MM.1S (cell line): ENCODE measurements at regions not wholly inside any gene's neighbourhood (a gene's known extent, or its start where the extent isn't known, plus 50 kb on each side); places are given as distances from the start of the nearest gene placed in this dataset.

Experiments
- DNase-seq: peaks from one replicate; pipeline ENCODE4 v3.0.0-alpha.2; 2015
- H2AFZ ChIP-seq: fragments of 300-600 bp; sonication (generic); 2 replicates; pipeline ENCODE4 v1.6.0; 2016; ENCODE audit warnings: antibody characterized with exemption, low read length
- H3F3A ChIP-seq: fragments of 300-600 bp; sonication (generic); 2 replicates; pipeline ENCODE4 v1.6.1; 2016; ENCODE audit warnings: mild to moderate bottlenecking, antibody characterized with exemption, low read length, moderate library complexity, mixed read lengths; ENCODE audit not compliant: insufficient read depth
- H3K27ac ChIP-seq: fragments of 300-600 bp; sonication (generic); 2 replicates; pipeline ENCODE4 v1.5.1; 2016; ENCODE audit warnings: mild to moderate bottlenecking, low read length
- H3K27me3 ChIP-seq: fragments of 300-600 bp; sonication (generic); replicated peaks from 2 replicates; pipeline ENCODE4 v1.6.0; 2016; ENCODE audit warnings: low read length; ENCODE audit not compliant: insufficient read depth
- H3K36me3 ChIP-seq: fragments of 300-600 bp; sonication (generic); replicated peaks from 2 replicates; pipeline ENCODE4 v1.6.1; 2016; ENCODE audit warnings: mild to moderate bottlenecking, low read length, mixed read lengths; ENCODE audit not compliant: insufficient read depth
- H3K4me1 ChIP-seq: fragments of 300-600 bp; sonication (generic); 2 replicates; pipeline ENCODE4 v1.6.1; 2016; ENCODE audit warnings: low read length, mixed read lengths
- H3K4me2 ChIP-seq: fragments of 300-600 bp; sonication (generic); 2 replicates; pipeline ENCODE4 v1.6.0; 2016; ENCODE audit warnings: low read depth, low read length
- H3K4me3 ChIP-seq: fragments of 300-600 bp; sonication (generic); 2 replicates; pipeline ENCODE4 v1.5.1; 2016; ENCODE audit warnings: low read length, mixed read lengths
- H3K79me2 ChIP-seq: fragments of 300-600 bp; sonication (generic); 2 replicates; pipeline ENCODE4 v1.6.1; 2016; ENCODE audit warnings: mixed run types, low read length, mixed read lengths
- H3K9ac ChIP-seq: fragments of 300-600 bp; sonication (generic); 2 replicates; pipeline ENCODE4 v1.6.1; 2016; ENCODE audit warnings: low read length, mixed read lengths
- H3K9me2 ChIP-seq: fragments of 300-600 bp; sonication (generic); replicated peaks from 2 replicates; pipeline ENCODE4 v1.6.1; 2016; ENCODE audit warnings: mild to moderate bottlenecking, low read length, mixed read lengths; ENCODE audit not compliant: insufficient read depth
- H3K9me3 ChIP-seq: fragments of 300-600 bp; sonication (generic); replicated peaks from 2 replicates; pipeline ENCODE4 v1.6.1; 2016; ENCODE audit warnings: mild to moderate bottlenecking, low read length, mixed read lengths; ENCODE audit not compliant: insufficient read depth
- H4K20me1 ChIP-seq: fragments of 300-600 bp; sonication (generic); 2 replicates; pipeline ENCODE4 v1.6.1; 2016; ENCODE audit warnings: mild to moderate bottlenecking, low read length, moderate library complexity, mixed read lengths; ENCODE audit not compliant: insufficient read depth
- EZH2 ChIP-seq: fragments of 300-600 bp; sonication (generic); optimal IDR thresholded peaks from 2 replicates; pipeline ENCODE3; 2017; ENCODE audit warnings: low read depth, mild to moderate bottlenecking, antibody characterized with exemption, low read length, mixed read lengths
- EZH2phosphoT487 ChIP-seq: fragments of 300-600 bp; sonication (generic); IDR thresholded peaks from 2 replicates; pipeline ENCODE4 v1.6.1; 2018; ENCODE audit warnings: antibody characterized with exemption, low read length
- TF ChIP-seq, protein P1 (sequence below): fragments of 300-600 bp; sonication (generic); IDR thresholded peaks from 2 replicates; pipeline ENCODE4 v1.5.1; 2016; ENCODE audit warnings: antibody characterized with exemption, low read length, mixed read lengths

DNA sequence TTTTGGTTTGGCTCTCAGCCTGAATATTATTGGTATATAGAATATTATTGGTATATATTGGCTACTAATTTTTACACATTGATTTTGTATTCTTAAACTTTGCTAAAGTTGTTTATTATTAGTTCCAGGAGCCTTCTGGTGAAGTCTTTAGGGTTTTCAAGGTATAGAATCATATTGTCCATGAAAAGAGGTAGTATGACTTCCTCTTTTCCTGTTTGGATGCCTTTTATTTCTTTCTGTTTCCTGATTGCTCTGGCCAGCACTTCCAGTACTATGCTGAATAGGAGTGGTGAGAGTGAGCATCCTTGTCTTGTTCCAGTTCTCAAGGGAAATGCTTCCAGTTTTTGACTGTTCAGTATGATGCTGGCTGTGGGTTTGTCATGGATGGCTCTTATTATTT lies 107.3 kb upstream of the LIPC start:
- H3K36me3 ChIP-seq = no peaks in the 10 kb centered on the region
- H2AFZ ChIP-seq = no peak overlapping the region
- no peaks in the 10 kb centered on the region for H3K27me3 ChIP-seq
- H3K79me2 ChIP-seq = no peaks in the 10 kb centered on the region
- H3K4me3 ChIP-seq = no peak overlapping the region
- H4K20me1 ChIP-seq = no peaks in the 10 kb centered on the region
- H3F3A ChIP-seq = no peaks in the 10 kb centered on the region
- DNase-seq = no peak
- H3K4me2 ChIP-seq = no peak overlapping the region
- no peaks in the 10 kb centered on the region for H3K4me1 ChIP-seq
- no peaks in the 10 kb centered on the region for H3K9me2 ChIP-seq
- no peak overlapping the region for H3K9ac ChIP-seq
- H3K9me3 ChIP-seq = no peaks in the 10 kb centered on the region
- TF ChIP-seq, protein P1, sequence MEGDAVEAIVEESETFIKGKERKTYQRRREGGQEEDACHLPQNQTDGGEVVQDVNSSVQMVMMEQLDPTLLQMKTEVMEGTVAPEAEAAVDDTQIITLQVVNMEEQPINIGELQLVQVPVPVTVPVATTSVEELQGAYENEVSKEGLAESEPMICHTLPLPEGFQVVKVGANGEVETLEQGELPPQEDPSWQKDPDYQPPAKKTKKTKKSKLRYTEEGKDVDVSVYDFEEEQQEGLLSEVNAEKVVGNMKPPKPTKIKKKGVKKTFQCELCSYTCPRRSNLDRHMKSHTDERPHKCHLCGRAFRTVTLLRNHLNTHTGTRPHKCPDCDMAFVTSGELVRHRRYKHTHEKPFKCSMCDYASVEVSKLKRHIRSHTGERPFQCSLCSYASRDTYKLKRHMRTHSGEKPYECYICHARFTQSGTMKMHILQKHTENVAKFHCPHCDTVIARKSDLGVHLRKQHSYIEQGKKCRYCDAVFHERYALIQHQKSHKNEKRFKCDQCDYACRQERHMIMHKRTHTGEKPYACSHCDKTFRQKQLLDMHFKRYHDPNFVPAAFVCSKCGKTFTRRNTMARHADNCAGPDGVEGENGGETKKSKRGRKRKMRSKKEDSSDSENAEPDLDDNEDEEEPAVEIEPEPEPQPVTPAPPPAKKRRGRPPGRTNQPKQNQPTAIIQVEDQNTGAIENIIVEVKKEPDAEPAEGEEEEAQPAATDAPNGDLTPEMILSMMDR = no peak
- no peak for TF ChIP-seq EZH2
- TF ChIP-seq EZH2phosphoT487 = no peak
- no peak overlapping the region for H3K27ac ChIP-seq

DNA sequence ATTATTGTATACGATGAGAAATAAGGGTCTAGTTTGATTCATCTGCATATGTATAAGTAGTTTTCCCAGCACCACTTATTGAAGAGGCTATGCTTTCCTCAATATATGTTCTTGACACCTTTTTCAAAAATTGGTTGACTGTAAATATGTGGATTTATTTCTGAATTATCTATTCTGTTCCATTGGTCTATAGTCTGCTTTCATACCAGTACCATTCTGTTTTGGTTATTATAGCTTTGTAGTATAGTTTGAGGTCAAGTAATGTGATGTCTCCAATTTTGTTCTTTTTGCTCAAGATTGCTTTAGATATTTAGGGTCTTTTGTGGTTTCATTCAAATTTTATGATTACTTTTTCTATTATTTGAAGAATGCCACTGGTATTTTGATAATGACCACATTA lies 103.8 kb upstream of the LIPC start:
- H3K9me3 ChIP-seq = no peaks in the 10 kb centered on the region
- no peak for DNase-seq
- no peaks in the 10 kb centered on the region for H3K9me2 ChIP-seq
- H3K4me3 ChIP-seq = no peak overlapping the region
- H3K36me3 ChIP-seq = no peaks in the 10 kb centered on the region
- TF ChIP-seq EZH2phosphoT487 (no peak), EZH2 (no peak)
- TF ChIP-seq, protein P1 = no peak
- no peaks in the 10 kb centered on the region for H3K27me3 ChIP-seq
- H3K79me2 ChIP-seq = no peaks in the 10 kb centered on the region
- H4K20me1 ChIP-seq = no peaks in the 10 kb centered on the region
- H3K9ac ChIP-seq = no peak overlapping the region
- H2AFZ ChIP-seq = no peak overlapping the region
- peaks cover 18% of the 10 kb centered on the region for H3F3A ChIP-seq
- no peak overlapping the region for H3K27ac ChIP-seq
- no peak overlapping the region for H3K4me2 ChIP-seq
- H3K4me1 ChIP-seq = peaks cover 23% of the 10 kb centered on the region

GRCh38 chr15:58329211-58329610 lies 102.6 kb upstream of the LIPC start:
- no peak for DNase-seq
- no peak overlapping the region for H3K4me2 ChIP-seq
- H3K27me3 ChIP-seq = no peaks in the 10 kb centered on the region
- H3K4me1 ChIP-seq = peaks cover 29% of the 10 kb centered on the region
- H4K20me1 ChIP-seq = no peaks in the 10 kb centered on the region
- H3K36me3 ChIP-seq = no peaks in the 10 kb centered on the region
- TF ChIP-seq EZH2 (no peak), EZH2phosphoT487 (no peak)
- TF ChIP-seq, protein P1 = no peak
- H3K4me3 ChIP-seq = no peak overlapping the region
- no peaks in the 10 kb centered on the region for H3K9me3 ChIP-seq
- H3K9me2 ChIP-seq = no peaks in the 10 kb centered on the region
- H3F3A ChIP-seq = peaks cover 20% of the 10 kb centered on the region
- H3K9ac ChIP-seq = no peak overlapping the region
- no peaks in the 10 kb centered on the region for H3K79me2 ChIP-seq
- H3K27ac ChIP-seq = no peak overlapping the region
- H2AFZ ChIP-seq = no peak overlapping the region
